Stomach (tissue), 8 donors: ENCODE measurements at regions not wholly inside any gene's neighbourhood (a gene's known extent, or its start where the extent isn't known, plus 50 kb on each side); places are given as distances from the start of the nearest gene placed in this dataset.

Source experiments
- DNase-seq, 2 donors: peaks; one replicate each; pipeline versions ENCODE4 v3.0.0 to v3.0.0-alpha.2; 2013 to 2019
- H3K27ac ChIP-seq, 5 donors: fragments of 200-600 bp in 4 of 5; sonication (generic) in 4 of 5; one replicate each; pipeline ENCODE4 v1.5.1; 2013 to 2019; ENCODE audit warnings: mild to moderate bottlenecking in 1 of 5, moderate library complexity in 1 of 5
- H3K27me3 ChIP-seq, 3 donors: fragments of 200-600 bp; sonication (generic); one replicate each; pipeline ENCODE4 v1.5.1; 2017 to 2019; ENCODE audit warnings: mixed run types in 1 of 3
- H3K36me3 ChIP-seq, 4 donors: fragments of 200-600 bp; sonication (generic); 1 replicate in 3 of 4; 2 replicates in 1 of 4; pipeline ENCODE4 v1.5.1; 2016 to 2019
- H3K4me1 ChIP-seq, 4 donors: fragments of 200-600 bp; sonication (generic); one replicate each; pipeline ENCODE4 v1.5.1; 2016 to 2019
- H3K4me3 ChIP-seq, 4 donors: fragments of 200-600 bp; sonication (generic) in 3 of 4; one replicate each; pipeline ENCODE4 v1.5.1; 2016 to 2019; ENCODE audit warnings: mild to moderate bottlenecking in 1 of 4
- H3K9me3 ChIP-seq, 4 donors: fragments of 200-600 bp; sonication (generic); one replicate each; pipeline ENCODE4 v1.5.1; 2016 to 2019
- EP300 ChIP-seq: sonication (generic); formaldehyde crosslinking; IDR thresholded peaks from one replicate; pipeline ENCODE4 v1.6.1; 2017; ENCODE audit warnings: antibody characterized with exemption
- POLR2A ChIP-seq, 4 donors: fragments of 450-650 bp; IDR thresholded peaks; one replicate each; pipeline ENCODE4 v1.6.1; 2016; ENCODE audit warnings: antibody characterized with exemption in 4 of 4, control low read depth in 2 of 4, mild to moderate bottlenecking in 1 of 4, moderate library complexity in 1 of 4
- POLR2AphosphoS5 ChIP-seq, 3 donors: sonication (generic); formaldehyde crosslinking; IDR thresholded peaks; one replicate each; pipeline ENCODE4 v1.6.1; 2016; ENCODE audit warnings: antibody characterized with exemption in 3 of 3
- WGBS, 5 donors: extraction: QIAGEN DNeasy Blood & Tissue Kit in 3 of 5; methylation state at CpG; one replicate each; pipeline versions ENCODE4 v1.1.5 to v1.1.7; 2013 to 2018; 5-methylcytosine and 5-hydroxymethylcytosine counted together
- intact Hi-C: fragments of 100-400 bp; cut with DNase I; formaldehyde crosslinking; loops from one replicate; pipeline ENCODE4 v1.15.1; 2023; ENCODE audit warnings: low total_unique reads
- TF ChIP-seq, protein P1 (sequence below), 7 experiments: fragments of 450-650 bp in 4 of 7; fragments of 200-600 bp in 3 of 7; sonication (generic) in 3 of 7; IDR thresholded peaks; one replicate each; pipeline ENCODE4 v1.5.1; 2016 to 2019; ENCODE audit warnings: antibody characterized with exemption in 7 of 7, control low read depth in 2 of 7, mild to moderate bottlenecking in 1 of 7
- donor health status: healthy with polysubstance abuse.
- donor health status: Bipolar disorder and iron deficiency.
- donor health status: healthy.

GRCh38 chr4:129751646-129752045, 655.7 kb downstream of the C4orf33 start:
- WGBS, 5 donors, result 42 to 68% (median 60%) methylated on average over 2 of the region's 2 CpGs
- H3K36me3 ChIP-seq, result no peaks in the 10 kb centered on the region
- intact Hi-C loops, result no loop called here
- no peaks in the 10 kb centered on the region for H3K4me1 ChIP-seq
- H3K27ac ChIP-seq, result no peak overlapping the region
- no peaks in the 10 kb centered on the region for H3K27me3 ChIP-seq
- no peaks in the 10 kb centered on the region for H3K9me3 ChIP-seq
- TF ChIP-seq, protein P1, sequence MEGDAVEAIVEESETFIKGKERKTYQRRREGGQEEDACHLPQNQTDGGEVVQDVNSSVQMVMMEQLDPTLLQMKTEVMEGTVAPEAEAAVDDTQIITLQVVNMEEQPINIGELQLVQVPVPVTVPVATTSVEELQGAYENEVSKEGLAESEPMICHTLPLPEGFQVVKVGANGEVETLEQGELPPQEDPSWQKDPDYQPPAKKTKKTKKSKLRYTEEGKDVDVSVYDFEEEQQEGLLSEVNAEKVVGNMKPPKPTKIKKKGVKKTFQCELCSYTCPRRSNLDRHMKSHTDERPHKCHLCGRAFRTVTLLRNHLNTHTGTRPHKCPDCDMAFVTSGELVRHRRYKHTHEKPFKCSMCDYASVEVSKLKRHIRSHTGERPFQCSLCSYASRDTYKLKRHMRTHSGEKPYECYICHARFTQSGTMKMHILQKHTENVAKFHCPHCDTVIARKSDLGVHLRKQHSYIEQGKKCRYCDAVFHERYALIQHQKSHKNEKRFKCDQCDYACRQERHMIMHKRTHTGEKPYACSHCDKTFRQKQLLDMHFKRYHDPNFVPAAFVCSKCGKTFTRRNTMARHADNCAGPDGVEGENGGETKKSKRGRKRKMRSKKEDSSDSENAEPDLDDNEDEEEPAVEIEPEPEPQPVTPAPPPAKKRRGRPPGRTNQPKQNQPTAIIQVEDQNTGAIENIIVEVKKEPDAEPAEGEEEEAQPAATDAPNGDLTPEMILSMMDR (IDR thresholded peaks at IDR 0.05), result no peak
- no peak for DNase-seq
- H3K4me3 ChIP-seq, result no peak overlapping the region

- DNase-seq, result no peak
- H3K36me3 ChIP-seq, result no peaks in the 10 kb centered on the region
- no peak overlapping the region for H3K4me3 ChIP-seq
- TF ChIP-seq, protein P1 (IDR thresholded peaks at IDR 0.05), result no peak
- TF ChIP-seq POLR2AphosphoS5 (IDR thresholded peaks at IDR 0.05), result no peak
- no peak for TF ChIP-seq EP300
- no peak for TF ChIP-seq POLR2A (IDR thresholded peaks at IDR 0.05)
- no peak overlapping the region for H3K27ac ChIP-seq
- no peaks in the 10 kb centered on the region for H3K9me3 ChIP-seq
- H3K4me1 ChIP-seq, result no peaks in the 10 kb centered on the region
- intact Hi-C loops, result no loop called here
- H3K27me3 ChIP-seq, result no peaks in the 10 kb centered on the region
- WGBS, 5 donors, result 69 to 87% (median 84%) methylated on average over 5 of the region's 5 CpGs
Measured at GRCh38 chr4:129783596-129783995, 687.6 kb downstream of the C4orf33 start.

- WGBS, 5 donors, result 76 to 89% (median 85%) methylated on average over 3 of the region's 3 CpGs
- DNase-seq, result no peak
- intact Hi-C loops, result no loop called here
- Histone ChIP-seq H3K4me1 (no peaks in the 10 kb centered on the region), H3K9me3 (no peaks in the 10 kb centered on the region), H3K27ac (no peak overlapping the region), H3K27me3 (no peaks in the 10 kb centered on the region), H3K4me3 (no peak overlapping the region), H3K36me3 (no peaks in the 10 kb centered on the region)
- TF ChIP-seq POLR2AphosphoS5 (IDR thresholded peaks at IDR 0.05) (no peak), POLR2A (IDR thresholded peaks at IDR 0.05) (no peak), EP300 (no peak)
- TF ChIP-seq, protein P1 (IDR thresholded peaks at IDR 0.05), result no peak
Measured at GRCh38 chr4:129788486-129788885, 692.5 kb downstream of the C4orf33 start.

DNA sequence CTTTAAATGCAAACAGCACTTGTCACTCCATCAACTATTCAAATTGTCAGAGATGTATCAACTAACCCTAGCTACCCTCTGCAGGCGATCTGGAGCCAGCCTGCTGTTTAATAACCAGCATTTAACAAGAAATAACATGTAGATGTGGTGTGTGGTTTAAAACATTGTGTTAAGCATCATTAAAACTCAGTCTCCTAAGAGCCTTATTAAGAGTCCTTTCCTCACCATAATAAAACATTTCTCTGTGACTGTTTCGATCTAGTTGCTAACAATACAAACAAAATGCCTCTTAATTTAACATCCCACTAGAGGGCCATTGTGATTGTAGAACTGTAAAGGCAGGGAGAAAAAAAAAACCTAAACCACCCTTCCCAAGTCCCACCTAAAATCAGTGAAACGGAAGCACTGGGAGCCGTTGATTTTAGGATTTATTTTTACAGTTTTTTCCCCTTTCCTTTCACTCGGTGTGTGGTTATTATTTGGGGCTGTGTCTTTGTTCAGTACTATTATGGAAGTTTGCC, 708.6 kb downstream of the C4orf33 start:
- no peak overlapping the region for H3K27ac ChIP-seq
- H3K4me1 ChIP-seq, result no peaks in the 10 kb centered on the region
- TF ChIP-seq, protein P1 (IDR thresholded peaks at IDR 0.05), result no peak
- TF ChIP-seq EP300 (no peak), POLR2AphosphoS5 (IDR thresholded peaks at IDR 0.05) (no peak), POLR2A (IDR thresholded peaks at IDR 0.05) (no peak)
- no peak for DNase-seq
- WGBS, 5 donors, result 55 to 64% (median 61%) methylated on average over 5 of the region's 5 CpGs
- intact Hi-C loops, result no loop called here
- no peak overlapping the region for H3K4me3 ChIP-seq
- H3K9me3 ChIP-seq, result no peaks in the 10 kb centered on the region
- no peaks in the 10 kb centered on the region for H3K36me3 ChIP-seq
- H3K27me3 ChIP-seq, result no peaks in the 10 kb centered on the region
